Inflammatory macrophage treated with lipopolysaccharide for 4 hours (primary cell): ENCODE measurements at regions not wholly inside any gene's neighbourhood (a gene's known extent, or its start where the extent isn't known, plus 50 kb on each side); places are given as distances from the start of the nearest gene placed in this dataset.
"Not testable (repeated sequence)": the region's sequence is repeated elsewhere in the genome, so short reads cannot be mapped to it uniquely, and the experiment has no call there.

Experiments
- DNase-seq: peaks from one replicate; pipeline ENCODE4 v3.0.0-alpha.2; 2020

- no peak for DNase-seq
Measured at GRCh38 chr7:110418659-110419280, 672.2 kb upstream of the LRRN3 start.

- no peak for DNase-seq
Measured at GRCh38 chr7:110420788-110421187, 670.1 kb upstream of the LRRN3 start.

GRCh38 chr7:110421490-110422241 lies 669.3 kb upstream of the LRRN3 start:
- no peak for DNase-seq

GRCh38 chr7:110432061-110432553 lies 658.8 kb upstream of the LRRN3 start:
- DNase-seq = no peak

GRCh38 chr7:110438926-110439325 lies 652.0 kb upstream of the LRRN3 start:
- DNase-seq = not testable (repeated sequence)

GRCh38 chr7:110442381-110442837 lies 648.5 kb upstream of the LRRN3 start:
- no peak for DNase-seq

GRCh38 chr7:110446658-110447057 lies 644.3 kb upstream of the LRRN3 start:
- no peak for DNase-seq

- no peak for DNase-seq
Measured at GRCh38 chr7:110448918-110449317, 642.0 kb upstream of the LRRN3 start.

GRCh38 chr7:110454713-110455112 lies 636.2 kb upstream of the LRRN3 start:
- DNase-seq = no peak

GRCh38 chr7:110461621-110462020 lies 629.3 kb upstream of the LRRN3 start:
- DNase-seq = no peak

- no peak for DNase-seq
Measured at GRCh38 chr7:110470420-110470819, 620.5 kb upstream of the LRRN3 start.

- DNase-seq = not testable (repeated sequence)
Measured at GRCh38 chr7:110472419-110472818, 618.5 kb upstream of the LRRN3 start.

- no peak for DNase-seq
Measured at GRCh38 chr7:110480964-110481363, 610.0 kb upstream of the LRRN3 start.

- no peak for DNase-seq
Measured at GRCh38 chr7:110483553-110483952, 607.4 kb upstream of the LRRN3 start.

GRCh38 chr7:110484356-110484755 lies 606.6 kb upstream of the LRRN3 start:
- DNase-seq = no peak

- no peak for DNase-seq
Measured at GRCh38 chr7:110486549-110486948, 604.4 kb upstream of the LRRN3 start.

GRCh38 chr7:110502888-110503465 lies 588.0 kb upstream of the LRRN3 start:
- DNase-seq = no peak

GRCh38 chr7:110507369-110507768 lies 583.6 kb upstream of the LRRN3 start:
- DNase-seq = no peak

GRCh38 chr7:110507832-110508231 lies 583.1 kb upstream of the LRRN3 start:
- no peak for DNase-seq

GRCh38 chr7:110514975-110515551 lies 575.9 kb upstream of the LRRN3 start:
- not testable (repeated sequence) for DNase-seq

- DNase-seq = no peak
Measured at GRCh38 chr7:110519851-110520250, 571.1 kb upstream of the LRRN3 start.

GRCh38 chr7:110521357-110521911 lies 569.5 kb upstream of the LRRN3 start:
- DNase-seq = no peak

- no peak for DNase-seq
Measured at GRCh38 chr7:110522061-110522760, 568.7 kb upstream of the LRRN3 start.
